ENCODE measurements at regions not wholly inside any gene's neighbourhood (a gene's known extent, or its start where the extent isn't known, plus 50 kb on each side); places are given as distances from the start of the nearest gene placed in this dataset.
"Not testable (repeated sequence)": the region's sequence is repeated elsewhere in the genome, so short reads cannot be mapped to it uniquely, and the experiment has no call there.

DNA sequence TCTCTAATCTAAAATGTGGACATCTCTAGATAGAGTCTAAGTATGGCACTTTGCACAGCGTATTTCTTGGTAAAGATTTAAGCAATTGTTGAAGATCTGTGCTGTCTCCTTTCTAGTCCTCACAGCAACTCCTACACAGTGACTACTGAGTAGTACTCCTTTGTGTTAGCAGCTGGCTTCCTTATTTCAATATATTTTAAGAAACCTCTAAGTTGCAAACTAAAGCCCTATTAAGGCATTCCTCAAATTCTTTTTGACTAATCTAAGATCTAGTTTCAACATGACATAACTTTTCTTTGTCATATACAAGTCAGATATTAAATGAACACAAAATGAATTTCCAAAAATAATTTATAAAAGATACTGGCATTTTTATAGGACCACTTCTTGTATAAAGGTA lies 121.8 kb upstream of the DNAJC10 start:
- DNase-seq = no peak

DNA sequence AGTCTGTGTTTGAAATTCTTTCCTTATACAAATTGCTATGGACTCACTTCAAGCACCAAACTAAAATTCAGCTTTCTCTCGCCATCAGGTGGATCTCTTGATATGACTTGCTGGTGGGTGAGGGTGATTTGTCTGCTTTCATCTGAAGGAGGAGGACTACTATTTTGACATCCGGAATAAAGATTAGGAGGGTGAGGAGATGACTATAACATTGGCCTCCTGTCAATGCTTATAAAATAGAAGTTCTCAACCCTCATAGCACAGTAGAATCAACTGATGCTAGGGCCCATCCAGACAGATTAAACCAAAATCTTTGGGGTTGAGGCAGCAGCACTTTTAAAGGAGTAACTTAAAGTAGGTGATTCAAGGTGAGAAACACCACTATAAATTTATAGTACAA lies 120.4 kb upstream of the DNAJC10 start:
- DNase-seq = no peak

DNA sequence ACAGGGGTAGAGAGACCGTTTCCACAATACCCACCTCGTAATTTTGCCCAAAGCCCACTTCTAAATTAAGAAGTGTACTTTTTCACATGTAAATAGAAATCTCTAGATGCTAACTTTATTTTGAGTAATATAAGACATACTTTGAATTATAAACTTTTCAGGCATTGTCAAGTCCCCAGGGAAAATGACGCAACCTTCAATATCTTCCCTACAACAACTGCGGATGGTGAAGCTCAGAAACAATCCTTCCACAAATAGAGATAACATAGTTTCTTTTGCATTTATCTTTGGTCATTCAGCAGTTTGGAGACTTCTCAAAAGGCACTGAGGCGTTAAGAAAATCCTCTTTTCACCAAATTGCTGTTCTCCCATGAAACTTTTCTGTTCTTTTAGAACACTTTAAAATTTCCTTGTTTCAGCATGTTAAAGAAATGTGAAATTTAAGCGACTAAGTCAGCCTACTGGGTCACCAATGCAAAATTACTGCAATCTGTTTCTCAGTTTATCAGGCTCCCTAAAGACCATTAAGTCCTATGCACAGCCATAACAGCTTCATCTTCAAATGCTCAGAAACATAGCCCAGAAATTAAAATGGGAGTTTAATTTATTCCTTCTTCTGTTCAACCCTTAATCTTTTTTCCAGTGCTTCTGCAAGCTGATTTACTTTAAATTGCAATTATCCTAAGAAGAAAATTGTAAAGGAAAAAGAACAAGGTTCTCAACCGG lies 118.3 kb upstream of the DNAJC10 start:
- DNase-seq = no peak

DNA sequence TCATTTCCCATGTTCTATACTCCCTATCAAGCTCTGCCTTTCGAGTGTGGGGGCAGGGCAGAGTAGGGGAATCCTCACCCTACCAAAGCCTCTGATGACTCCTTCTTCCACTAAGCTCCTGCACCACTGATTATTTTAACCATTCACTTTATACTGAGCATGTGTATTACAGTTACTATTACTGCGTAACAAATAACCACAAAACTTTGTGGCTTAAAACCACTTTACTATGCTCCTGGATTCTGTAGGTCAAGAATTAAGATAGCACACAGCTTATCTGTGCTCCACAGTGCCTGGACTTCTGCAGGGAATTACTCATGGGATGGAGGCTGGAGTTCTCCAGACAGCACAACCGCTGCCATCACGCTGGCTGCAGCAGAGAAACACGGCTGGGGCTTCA lies 117.4 kb upstream of the DNAJC10 start:
- no peak for DNase-seq

DNA sequence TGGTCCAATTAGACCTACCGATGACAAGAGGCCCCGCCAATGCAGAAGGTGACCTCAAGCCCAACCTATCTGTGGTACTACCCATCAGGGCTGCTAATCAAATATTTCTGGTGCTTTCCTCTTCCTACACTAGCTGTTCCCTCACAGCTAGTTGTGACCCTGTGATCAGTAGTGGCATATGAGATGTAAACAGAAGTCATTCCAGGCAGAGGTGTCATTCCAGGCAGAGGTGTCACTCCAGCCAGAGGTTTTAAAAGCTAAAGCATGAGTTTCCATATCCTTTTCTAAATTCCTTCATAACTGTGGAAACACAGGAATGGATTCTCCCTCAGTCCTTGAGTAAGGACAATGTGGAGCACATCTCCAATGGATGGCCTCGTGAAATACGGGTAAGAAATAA lies 110.9 kb upstream of the DNAJC10 start:
- DNase-seq = no peak

DNA sequence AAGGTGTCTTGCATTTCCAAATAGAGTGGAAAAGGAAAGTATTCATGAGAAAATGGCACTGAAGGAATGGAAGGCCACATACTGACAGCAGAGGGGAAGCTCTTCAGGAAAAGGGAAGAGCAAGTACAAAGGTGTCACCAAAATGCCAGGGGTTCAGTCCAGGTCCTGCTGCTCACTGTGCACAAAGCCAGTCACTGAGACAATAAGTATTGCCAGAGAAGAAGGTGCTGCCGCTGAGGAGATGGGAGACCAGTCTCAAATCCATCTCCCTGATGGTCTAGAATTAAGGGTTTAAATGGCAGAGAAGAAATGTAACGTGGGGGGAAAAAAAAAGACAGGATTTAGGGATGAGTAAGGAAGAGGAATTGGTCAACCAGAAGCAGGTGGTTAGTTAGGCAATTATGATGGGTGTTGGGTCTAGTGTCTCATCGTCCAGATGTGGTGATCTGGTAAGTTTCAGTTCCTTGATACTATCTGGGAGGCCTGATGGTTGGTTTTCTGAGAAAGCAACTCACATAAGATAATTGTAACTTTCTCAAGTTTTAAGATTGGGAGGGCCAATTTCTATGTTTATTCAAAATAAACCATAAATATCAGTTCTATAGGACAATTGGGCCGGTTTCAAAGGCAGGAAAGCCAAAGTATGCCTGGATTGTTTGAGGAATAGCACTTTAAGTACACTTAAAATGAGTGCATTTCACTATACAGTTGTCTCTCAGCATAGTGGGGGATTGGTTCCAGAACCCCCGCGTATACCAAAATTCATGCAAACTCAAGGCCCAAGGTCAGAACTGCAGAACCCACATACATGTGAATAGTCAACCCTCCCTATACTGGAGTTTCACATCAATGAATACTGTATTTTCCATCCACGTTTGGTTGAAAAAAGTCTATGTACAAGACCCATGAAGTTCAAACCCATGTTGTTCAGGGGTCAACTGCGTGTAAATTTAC lies 109.1 kb upstream of the DNAJC10 start:
- no peak for DNase-seq

DNA sequence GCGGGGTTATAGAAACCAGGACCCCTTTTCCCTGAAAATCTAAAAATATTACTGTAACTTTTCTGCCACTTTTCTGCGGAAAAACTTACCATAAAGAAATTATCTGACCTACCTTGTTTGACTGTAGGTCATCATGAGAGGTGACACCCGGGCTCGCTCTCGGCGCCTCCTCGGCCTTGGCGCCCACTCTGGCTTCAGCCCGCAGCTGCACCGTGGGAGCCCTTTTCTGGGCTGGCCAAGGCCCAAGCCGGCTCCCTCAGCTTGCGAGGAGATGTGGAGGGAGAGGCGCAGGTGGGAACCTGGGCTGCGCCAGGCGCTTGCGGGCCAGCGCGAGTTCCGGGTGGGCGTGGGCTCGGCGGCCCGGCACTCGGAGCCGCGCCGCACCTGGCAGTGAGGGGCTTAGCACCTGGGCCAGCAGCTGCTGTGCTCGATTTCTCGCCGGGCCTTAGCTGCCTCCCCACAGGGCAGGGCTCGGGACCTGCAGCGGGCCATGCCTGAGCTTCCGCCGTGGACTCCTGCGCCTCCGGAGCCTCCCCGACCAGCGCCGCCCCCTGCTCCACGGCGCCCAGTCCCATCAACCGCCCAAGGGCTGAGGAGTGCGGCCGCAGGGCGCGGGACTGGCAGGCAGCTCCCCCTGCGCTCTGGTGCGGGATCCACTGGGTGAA lies 107.7 kb upstream of the DNAJC10 start:
- no peak for DNase-seq

DNA sequence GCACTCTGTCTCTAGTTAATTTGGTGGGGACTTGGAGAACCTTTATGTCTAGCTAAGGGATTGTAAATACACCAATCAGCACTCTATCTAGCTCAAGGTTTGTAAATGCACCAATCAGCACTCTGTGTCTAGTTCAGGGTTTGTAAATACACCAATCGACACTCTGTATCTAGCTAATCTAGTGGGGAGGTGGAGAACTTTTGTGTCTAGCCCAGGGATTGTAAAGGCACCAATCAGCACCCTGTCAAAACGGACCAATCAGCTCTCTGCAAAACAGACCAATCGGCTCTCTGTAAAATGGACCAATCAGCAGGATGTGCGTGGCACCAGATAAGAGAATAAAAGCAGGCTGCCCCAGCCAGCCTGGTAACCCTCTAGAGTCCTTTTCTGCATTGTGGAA lies 107.1 kb upstream of the DNAJC10 start:
- DNase-seq = not testable (repeated sequence)

DNA sequence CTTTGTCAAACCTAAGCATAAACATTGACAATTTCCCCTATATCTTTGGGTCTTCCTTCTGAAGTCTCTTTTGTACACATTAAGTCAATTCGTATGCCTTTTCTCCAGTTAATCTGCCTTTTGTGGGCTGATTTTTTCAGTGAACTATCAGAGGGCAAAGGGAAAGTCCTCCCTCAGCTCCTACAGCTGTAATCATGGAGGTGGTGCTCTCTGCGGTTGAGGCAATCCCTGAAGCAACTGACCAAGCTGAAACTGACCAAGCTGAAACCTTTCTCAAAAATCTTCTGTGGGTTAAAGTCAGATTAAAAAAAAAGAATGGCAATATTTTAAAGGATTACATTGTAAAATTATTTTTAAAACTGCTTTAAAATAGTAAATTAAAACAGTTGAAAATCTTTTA lies 105.8 kb upstream of the DNAJC10 start:
- no peak for DNase-seq

DNA sequence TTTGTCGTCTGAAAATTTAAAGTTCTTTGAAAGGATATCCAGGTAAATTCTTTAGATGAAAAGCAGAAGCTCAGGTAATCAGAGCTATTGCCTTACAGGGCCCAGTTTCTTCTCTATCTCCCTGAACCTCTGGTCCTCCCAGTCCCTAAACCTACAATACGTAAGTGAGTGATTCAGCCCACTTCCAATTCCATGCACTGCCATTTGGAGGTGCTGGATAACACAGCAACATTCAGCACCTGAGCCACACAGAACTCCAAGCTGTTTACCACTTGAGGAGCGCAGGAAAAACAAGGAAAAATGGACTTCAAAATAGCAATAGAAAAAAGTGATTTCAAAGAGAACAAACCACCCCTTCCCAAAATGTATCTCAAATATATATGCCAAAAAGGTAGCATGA lies 105.0 kb upstream of the DNAJC10 start:
- DNase-seq = no peak

DNA sequence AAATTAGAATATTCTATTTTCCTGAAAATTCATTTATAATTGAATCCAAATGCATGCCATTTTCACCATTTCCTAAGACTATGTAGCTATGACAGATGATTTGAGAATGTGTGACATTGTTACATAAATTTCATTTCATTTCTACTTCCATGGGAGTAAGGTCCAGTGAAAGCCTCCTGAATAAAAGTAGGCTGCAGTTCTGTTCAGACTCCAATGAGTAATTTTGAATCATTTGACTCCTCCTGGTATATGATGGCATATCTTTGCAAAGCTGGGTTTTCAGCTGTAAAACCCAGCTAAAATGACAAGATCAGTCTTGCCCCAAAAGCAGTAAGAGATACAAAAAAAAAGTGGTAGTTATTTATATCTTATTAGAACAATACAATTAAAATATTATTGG lies 101.0 kb upstream of the DNAJC10 start:
- DNase-seq = no peak

DNA sequence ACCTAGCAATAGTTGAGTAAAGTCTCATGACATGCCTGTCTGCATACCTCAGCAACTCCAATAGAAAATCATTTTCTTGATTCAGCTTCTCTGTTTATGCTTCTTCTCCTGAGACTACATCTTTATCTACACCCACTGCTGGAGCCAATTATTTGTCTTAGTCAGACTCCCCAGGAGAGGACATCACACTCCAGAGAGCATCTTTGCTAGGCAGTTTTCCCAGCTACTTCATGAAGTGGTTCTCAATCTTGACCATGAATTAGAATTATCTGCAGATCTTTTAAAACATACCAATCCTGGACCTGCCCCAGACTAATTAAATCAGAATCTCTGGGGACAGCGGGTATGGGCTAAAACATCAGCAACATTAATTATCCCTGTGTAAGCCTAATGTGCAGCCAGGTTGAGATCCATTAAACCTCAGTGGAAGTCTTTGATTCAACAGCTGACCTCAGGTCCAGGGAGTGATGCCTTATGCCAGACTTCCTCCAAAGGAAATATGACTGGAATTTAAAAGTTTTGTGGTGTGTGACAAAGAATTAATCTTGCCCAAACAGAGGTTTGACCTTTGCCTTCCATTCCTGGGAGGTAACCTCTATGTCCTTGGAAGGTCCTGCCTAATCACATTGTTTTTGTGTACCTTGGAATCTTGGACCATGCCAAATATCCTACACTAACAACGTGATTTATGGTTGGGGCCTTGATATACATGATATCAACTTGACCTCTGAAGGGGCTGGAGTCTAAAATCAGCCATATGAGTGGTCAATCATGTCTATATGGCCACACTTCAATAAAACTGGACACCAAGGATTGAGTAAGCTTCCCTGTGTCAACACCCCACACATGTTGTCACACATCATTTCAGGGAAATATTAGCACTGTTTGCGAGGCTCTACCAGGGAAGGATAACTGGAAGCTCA lies 99.3 kb upstream of the DNAJC10 start:
- no peak for DNase-seq

DNA sequence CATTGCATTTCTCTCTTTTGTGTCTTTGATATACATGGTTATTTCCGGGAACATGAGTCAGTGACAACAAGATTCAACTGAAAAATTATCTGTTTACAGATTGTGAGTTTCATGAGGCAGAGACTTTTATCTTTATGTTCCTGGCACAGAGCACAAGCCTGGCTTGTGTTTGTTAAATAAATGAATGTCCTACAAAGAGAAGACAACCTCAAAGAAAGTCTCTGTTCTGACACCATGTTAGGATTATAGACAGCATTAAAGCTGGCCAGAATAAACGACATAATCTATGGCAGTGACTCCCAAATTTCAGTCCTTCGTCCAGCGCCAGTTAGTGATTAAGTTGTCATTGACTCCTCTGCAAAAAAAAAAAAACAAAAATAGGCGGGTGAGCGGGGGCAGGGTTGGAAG lies 97.4 kb upstream of the DNAJC10 start:
- DNase-seq = no peak

DNA sequence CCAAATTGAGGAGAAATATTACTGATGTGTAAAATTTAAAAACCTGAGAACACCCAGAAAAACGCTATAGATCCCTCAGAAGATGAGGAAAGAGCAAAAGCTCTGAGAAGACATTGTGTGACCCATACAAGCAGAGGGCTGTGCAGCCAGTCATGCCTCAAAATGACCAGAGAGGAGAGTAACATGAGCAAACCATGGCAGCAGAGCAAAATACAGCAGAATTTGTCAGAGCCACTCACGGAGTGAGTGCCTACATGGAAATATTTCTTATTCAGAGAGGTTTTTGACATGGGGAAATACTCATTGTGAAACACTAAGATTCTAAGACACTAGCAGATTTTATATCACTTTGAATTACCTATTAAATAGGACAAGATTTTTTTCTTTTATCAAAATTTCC lies 96.8 kb upstream of the DNAJC10 start:
- DNase-seq = no peak

DNA sequence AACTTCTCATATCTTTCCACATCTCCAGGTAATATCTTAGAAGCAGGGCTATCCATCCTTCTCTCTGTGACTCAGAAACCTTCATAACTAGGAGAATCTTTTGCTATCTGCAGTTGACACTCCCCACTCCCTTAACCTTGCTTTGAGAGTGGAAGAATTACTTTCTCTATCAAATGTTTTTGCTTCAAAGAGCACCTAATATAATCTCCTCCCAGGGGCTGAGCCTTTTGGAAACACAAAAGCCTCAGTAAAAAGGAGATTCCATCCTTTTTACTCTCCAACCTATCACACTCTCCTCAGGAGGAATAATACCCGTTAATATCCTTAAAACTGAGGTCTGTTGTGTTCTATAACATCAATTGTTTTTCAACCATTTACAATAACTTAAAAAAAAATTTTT lies 94.9 kb upstream of the DNAJC10 start:
- DNase-seq = no peak

DNA sequence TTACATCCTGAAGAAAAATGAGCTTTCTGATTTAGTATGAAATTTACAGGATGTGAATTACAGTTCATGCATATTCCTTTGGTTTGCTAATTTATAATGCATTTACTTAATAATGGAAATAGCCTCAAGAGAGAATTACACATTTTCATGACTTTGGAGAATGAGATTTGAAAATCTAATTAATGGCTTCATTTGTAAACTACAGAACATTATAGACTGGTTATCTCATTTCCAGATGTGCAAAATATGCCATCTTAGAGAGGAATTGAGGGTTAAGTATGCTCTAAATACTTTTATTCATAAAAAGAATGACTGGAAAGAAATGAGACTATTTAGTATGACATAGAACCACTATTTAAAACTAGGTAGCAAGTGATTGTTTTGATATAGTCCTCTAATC lies 94.2 kb upstream of the DNAJC10 start:
- no peak for DNase-seq

DNA sequence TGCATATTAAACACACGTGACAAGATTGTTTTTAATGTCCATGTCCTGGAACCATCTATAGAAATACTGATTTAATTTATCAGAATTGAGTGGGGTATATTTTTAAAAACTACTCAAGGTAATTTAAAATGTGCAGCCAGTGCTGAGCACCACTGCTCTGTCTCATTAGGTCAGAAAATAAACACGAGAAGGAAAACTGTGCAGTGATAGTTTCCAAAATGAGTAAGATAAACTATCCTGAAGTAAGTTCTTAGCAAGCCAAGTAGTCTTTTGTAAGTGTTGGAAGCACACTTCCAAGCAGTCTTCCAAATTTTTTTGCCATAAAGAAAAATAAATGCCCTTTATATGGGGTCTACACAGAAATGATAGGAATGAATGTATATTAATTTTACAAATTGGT lies 93.8 kb upstream of the DNAJC10 start:
- no peak for DNase-seq

DNA sequence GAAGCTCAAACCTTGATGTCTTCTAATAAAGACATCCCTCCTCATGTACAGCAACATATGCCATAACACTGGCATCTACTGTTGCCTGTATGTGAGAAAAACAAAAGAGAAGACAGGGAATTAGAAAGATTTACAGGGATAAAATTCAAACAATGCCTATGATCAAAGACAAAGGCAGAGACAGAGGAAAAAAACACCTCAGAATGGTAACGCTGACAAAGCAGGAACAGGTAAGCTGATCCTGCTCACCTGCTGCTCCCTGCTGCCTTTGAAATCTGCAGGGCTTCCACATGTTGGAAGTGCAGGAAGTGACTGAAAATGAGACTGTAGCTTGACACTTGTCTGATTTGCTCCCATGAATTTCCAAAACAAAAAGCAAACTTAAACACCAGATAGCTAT lies 90.2 kb upstream of the DNAJC10 start:
- DNase-seq = no peak

DNA sequence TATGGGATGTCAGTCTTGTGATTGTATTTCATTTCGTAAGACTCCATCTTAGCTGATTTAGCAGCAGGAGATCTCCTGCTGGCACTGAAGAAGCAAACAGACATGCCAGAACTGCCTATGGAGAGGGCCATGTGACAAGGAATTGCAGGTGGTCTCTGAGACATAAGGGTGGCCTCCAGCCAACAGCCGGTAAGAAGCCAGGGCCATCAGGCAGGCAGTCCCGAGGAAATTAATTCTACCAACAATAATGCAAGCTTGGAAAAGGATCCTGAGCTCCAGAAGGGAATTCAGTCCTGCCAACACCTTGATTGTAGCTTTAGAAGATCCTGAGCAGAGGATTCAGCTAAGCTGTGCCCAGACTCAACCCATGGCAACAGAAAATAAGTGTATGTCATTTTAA lies 87.1 kb upstream of the DNAJC10 start:
- DNase-seq = no peak

DNA sequence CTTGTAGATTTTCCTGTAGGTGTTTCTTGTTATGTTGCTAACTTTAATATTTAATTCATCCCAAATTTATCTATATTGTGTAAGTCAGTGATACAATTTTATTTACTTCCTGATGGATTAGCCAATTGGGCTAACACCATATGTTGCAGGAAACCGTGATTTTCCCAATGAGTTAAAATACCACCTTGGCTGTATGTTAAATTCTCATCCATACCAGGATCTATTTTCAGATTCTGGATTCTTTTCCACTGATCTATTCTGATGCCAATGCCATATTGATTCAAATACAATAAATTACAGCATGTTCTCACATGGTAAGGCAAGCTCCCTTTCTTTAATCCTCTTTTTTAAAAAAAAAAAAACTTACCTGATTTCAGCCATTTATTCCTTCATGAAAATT lies 85.8 kb upstream of the DNAJC10 start:
- DNase-seq = no peak

DNA sequence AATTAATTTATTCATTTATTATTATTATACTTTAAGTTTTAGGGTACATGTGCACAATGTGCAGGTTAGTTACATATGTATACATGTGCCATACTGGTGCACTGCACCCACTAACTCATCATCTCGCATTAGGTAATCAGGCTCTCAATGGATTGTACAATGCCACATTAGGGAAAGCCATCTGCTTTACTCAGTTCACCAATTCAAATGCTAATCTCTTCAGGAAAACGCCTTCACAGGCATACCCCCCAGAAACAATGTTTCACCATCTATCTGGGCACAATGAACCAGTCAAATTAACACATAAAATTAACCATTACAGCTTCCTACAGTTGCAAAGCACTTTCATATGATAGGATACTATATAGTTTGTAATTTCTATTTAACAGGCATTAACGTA lies 84.8 kb upstream of the DNAJC10 start:
- DNase-seq = no peak

All from amygdala (tissue), 56 donors.